Mesothelial cell of epicardium (in vitro differentiated cells): ENCODE measurements at regions not wholly inside any gene's neighbourhood (a gene's known extent, or its start where the extent isn't known, plus 50 kb on each side); places are given as distances from the start of the nearest gene placed in this dataset.
"Not testable (repeated sequence)": the region's sequence is repeated elsewhere in the genome, so short reads cannot be mapped to it uniquely, and the experiment has no call there.

Experiments
- DNase-seq, 2 experiments: peaks; one replicate each; pipeline ENCODE4 v3.0.0; 2021; ENCODE audit warnings: low spot score in 2 of 2; ENCODE audit not compliant: unreplicated experiment in 2 of 2
- H3K27ac Mint-ChIP-seq: 2 replicates; pipeline ENCODE4 v1.8.0; 2021; ENCODE audit warnings: mixed read lengths
- H3K27me3 Mint-ChIP-seq: 2 replicates; pipeline ENCODE4 v1.8.0; 2021; ENCODE audit warnings: low read depth, mixed read lengths
- H3K36me3 Mint-ChIP-seq: 2 replicates; pipeline ENCODE4 v1.8.0; 2021; ENCODE audit warnings: mixed read lengths
- H3K4me1 Mint-ChIP-seq: 2 replicates; pipeline ENCODE4 v1.8.0; 2021; ENCODE audit warnings: mixed read lengths
- H3K4me3 Mint-ChIP-seq: 2 replicates; pipeline ENCODE4 v1.8.0; 2021; ENCODE audit warnings: mild to moderate bottlenecking, moderate library complexity, mixed read lengths
- H3K9me3 Mint-ChIP-seq: 2 replicates; pipeline ENCODE4 v1.8.0; 2021; ENCODE audit warnings: mixed read lengths
- TF ChIP-seq, protein P1 (sequence below): fragments of 200-600 bp; sonication (generic); IDR thresholded peaks from one replicate; pipeline ENCODE4 v1.5.0; 2021; ENCODE audit warnings: antibody characterized with exemption; ENCODE audit not compliant: unreplicated experiment

DNA sequence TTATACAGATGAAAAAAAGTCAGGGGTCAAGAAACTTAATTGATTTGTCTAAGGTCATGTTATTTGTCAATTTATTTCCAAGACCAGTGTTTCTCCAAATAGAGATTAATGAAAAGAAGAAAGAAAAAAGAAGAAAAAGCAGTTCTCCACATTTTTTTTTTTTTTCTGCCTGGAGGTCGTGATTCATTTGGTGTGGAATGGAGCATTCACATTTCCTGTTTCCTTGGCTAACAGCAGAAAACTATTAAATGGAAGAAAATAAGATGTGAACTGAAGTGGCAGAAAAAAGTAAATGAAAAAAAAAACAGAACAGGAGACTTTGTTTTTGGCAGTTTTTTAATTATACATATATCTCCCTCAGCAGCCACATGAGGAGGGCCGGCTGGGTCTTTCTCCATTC is 470.8 kb upstream of the ZNF337 start:
- no peaks in the 10 kb centered on the region for H3K36me3 Mint-ChIP-seq
- H3K4me3 Mint-ChIP-seq = no peak overlapping the region
- DNase-seq = no peak
- peaks cover 35% of the 10 kb centered on the region for H3K4me1 Mint-ChIP-seq
- no peaks in the 10 kb centered on the region for H3K27me3 Mint-ChIP-seq
- H3K9me3 Mint-ChIP-seq = no peaks in the 10 kb centered on the region
- H3K27ac Mint-ChIP-seq = no peak overlapping the region
- TF ChIP-seq, protein P1, sequence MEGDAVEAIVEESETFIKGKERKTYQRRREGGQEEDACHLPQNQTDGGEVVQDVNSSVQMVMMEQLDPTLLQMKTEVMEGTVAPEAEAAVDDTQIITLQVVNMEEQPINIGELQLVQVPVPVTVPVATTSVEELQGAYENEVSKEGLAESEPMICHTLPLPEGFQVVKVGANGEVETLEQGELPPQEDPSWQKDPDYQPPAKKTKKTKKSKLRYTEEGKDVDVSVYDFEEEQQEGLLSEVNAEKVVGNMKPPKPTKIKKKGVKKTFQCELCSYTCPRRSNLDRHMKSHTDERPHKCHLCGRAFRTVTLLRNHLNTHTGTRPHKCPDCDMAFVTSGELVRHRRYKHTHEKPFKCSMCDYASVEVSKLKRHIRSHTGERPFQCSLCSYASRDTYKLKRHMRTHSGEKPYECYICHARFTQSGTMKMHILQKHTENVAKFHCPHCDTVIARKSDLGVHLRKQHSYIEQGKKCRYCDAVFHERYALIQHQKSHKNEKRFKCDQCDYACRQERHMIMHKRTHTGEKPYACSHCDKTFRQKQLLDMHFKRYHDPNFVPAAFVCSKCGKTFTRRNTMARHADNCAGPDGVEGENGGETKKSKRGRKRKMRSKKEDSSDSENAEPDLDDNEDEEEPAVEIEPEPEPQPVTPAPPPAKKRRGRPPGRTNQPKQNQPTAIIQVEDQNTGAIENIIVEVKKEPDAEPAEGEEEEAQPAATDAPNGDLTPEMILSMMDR = no peak

DNA sequence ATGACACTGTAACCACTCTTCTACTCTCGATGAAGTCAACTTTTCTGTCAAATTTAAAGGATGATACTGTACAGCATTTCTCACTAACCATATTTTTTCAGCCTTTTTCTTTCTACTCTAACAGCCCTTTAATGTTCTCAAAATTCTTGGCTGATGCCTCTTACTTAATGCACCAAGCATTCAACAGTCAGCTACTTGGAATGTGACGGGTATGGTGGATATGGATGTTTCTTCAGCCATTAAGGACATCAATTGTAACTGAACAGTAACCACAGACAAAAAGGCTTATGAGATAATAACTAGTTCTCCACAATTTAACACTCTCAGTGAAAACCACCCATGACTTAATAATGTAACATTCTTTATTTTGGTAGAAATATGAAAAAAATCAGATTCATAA is 467.2 kb upstream of the ZNF337 start:
- no peak for DNase-seq
- H3K27ac Mint-ChIP-seq = no peak overlapping the region
- no peaks in the 10 kb centered on the region for H3K36me3 Mint-ChIP-seq
- TF ChIP-seq, protein P1 = no peak
- H3K27me3 Mint-ChIP-seq = no peaks in the 10 kb centered on the region
- no peak overlapping the region for H3K4me3 Mint-ChIP-seq
- no peaks in the 10 kb centered on the region for H3K9me3 Mint-ChIP-seq
- H3K4me1 Mint-ChIP-seq = peaks cover 25% of the 10 kb centered on the region

DNA sequence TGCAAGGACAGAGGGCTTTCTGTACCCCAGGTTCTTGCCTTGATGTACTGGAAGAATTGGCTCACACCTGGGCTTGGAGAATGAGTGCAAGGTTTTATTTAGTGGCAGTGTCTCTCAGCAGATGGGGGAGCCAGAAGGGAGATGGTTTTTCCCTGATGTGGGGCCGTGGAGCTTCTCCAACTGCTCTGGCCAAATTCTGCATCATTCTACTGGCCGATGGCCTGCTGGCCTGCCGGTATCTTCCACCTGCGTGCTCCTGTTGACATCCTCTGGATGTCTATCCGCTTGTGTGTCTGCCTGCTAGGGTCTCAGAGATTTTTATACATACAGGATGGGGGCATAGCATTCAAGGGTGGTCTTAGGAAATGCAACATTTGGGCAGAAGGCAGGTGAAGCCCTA is 466.5 kb upstream of the ZNF337 start:
- not testable (repeated sequence) for H3K27me3 Mint-ChIP-seq, H3K36me3 Mint-ChIP-seq, H3K4me3 Mint-ChIP-seq, DNase-seq, H3K9me3 Mint-ChIP-seq
- peak overlapping the region; percentile 31 for H3K27ac Mint-ChIP-seq
- peaks cover 25% of the 10 kb centered on the region for H3K4me1 Mint-ChIP-seq

DNA sequence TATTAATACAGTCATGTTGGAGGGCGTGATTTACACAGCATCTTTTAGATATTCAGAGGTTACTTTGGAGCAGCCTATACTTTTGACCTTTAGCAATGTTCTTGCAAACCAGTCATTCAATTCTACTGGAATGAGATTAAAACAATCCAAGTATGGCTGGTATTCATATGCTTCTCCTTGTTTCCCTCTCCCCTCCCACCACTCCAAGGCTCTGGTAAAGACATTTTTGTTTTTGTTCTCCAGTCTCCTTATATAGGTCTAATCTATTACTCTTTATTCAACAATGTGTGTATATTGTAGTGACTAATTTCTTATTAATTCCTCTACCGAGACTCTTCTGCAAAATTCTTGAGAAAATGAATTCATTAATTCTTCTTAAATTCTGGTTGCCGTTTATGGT is 465.1 kb upstream of the ZNF337 start:
- H3K9me3 Mint-ChIP-seq, H3K36me3 Mint-ChIP-seq, H3K27me3 Mint-ChIP-seq, DNase-seq, H3K4me3 Mint-ChIP-seq, H3K27ac Mint-ChIP-seq: not testable (repeated sequence)
- H3K4me1 Mint-ChIP-seq = peaks cover 15% of the 10 kb centered on the region

DNA sequence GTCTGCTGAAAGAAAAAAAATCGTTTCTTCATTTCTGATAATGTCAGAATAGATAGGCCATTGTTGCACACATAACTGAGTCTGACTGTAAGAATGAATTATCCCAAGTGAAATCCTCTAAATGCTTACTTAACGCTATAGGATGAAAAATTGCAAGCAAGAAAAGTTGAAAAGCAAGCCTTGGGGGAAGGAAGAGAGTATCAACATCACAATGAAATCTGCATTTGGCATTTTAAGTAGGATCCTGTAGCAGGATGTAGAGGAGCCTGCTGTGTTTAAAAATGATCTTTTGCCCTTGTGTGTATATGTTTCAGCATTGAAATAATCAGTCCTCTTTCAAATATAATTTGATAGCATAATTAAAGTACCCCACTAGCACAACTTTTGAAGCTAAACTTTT is 464.3 kb upstream of the ZNF337 start:
- H3K9me3 Mint-ChIP-seq, H3K4me1 Mint-ChIP-seq, H3K27ac Mint-ChIP-seq, H3K36me3 Mint-ChIP-seq, DNase-seq, H3K27me3 Mint-ChIP-seq, H3K4me3 Mint-ChIP-seq: not testable (repeated sequence)

DNA sequence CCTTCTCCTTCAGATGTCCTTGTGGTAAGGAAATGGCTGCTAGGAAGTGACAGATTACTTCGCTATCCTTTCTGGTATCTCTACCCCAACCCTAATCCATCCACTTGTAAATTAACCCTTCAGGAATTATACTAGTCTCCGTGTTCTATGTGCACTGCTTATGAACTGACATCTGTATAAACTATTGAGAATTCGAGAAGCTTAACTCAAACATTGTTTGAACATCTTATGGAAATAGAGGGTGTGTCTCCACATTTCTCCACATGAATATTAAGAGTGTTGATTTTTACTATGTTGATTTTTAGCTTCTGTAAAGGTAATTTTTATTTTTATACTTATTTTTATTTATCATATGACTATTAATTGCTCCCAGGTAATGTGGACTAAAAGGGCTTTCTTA is 457.6 kb upstream of the ZNF337 start:
- Mint-ChIP-seq H3K36me3 (no peaks in the 10 kb centered on the region), H3K4me1 (no peaks in the 10 kb centered on the region), H3K27ac (no peak overlapping the region), H3K4me3 (no peak overlapping the region), H3K9me3 (no peaks in the 10 kb centered on the region), H3K27me3 (peaks cover 5% of the 10 kb centered on the region)
- DNase-seq = no peak
- TF ChIP-seq, protein P1 = no peak

DNA sequence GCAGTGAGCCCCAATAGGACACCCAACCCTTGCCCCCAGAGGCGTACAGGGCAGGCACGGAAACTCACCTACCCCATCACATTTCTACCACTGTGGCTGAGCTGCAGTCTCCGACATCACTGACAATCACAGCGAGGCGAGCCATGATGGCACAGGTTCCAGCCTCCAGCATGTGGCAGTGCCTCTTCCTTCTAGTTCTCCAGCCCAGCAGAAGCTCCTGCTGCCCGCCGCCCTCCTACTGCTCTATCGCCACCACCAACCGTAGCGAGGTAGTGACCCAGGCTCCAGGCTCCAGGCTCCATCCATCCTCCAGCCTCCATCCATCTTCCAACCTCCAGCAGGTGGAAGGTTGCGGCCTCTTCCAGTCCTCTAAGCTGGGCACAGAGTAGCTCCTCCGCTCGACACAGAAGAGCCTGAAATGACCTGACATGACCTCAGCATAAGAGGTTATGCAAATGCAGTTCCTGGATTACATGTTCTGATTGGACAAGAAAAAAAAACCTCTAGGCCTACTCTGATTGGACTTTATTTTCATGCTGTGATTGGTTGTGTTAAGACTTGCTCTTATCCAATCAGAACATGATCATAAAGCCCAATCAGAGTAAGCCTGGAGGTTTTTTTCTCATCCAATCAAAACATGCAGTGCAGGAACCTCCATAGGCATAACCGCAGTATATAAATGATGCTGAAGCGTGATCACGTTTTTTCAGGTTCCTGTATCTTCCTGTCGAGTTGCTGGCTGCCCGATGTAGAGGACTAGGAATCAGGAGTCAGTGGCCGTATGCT is 438.9 kb upstream of the ZNF337 start:
- Mint-ChIP-seq H3K4me3 (no peak overlapping the region), H3K36me3 (no peaks in the 10 kb centered on the region), H3K9me3 (no peaks in the 10 kb centered on the region), H3K4me1 (no peaks in the 10 kb centered on the region), H3K27me3 (peaks cover 14% of the 10 kb centered on the region), H3K27ac (no peak overlapping the region)
- TF ChIP-seq, protein P1 = no peak
- no peak for DNase-seq
